GM23248 (cell line): ENCODE measurements at regions not wholly inside any gene's neighbourhood (a gene's known extent, or its start where the extent isn't known, plus 50 kb on each side); places are given as distances from the start of the nearest gene placed in this dataset.

ENCODE experiments used
- EZH2 ChIP-seq: fragments of 200-600 bp; sonication (generic); IDR thresholded peaks from 2 replicates; pipeline ENCODE4 v1.6.1; 2018; ENCODE audit warnings: antibody characterized with exemption, mild to moderate bottlenecking; ENCODE audit not compliant: insufficient read depth, poor library complexity, severe bottlenecking
- EZH2phosphoT487 ChIP-seq: fragments of 200-600 bp; sonication (generic); IDR thresholded peaks from 2 replicates; pipeline ENCODE4 v1.6.1; 2018; ENCODE audit warnings: antibody characterized with exemption, moderate library complexity, mild to moderate bottlenecking, low read depth; ENCODE audit not compliant: insufficient read depth

GRCh38 chr4:125191232-125191631 is 123.5 kb upstream of the FAT4 start:
- no peak for TF ChIP-seq EZH2phosphoT487
- no peak for TF ChIP-seq EZH2
